Right kidney (tissue), 1 donor: ENCODE measurements at regions not wholly inside any gene's neighbourhood (a gene's known extent, or its start where the extent isn't known, plus 50 kb on each side); places are given as distances from the start of the nearest gene placed in this dataset.
"Not testable (repeated sequence)": the region's sequence is repeated elsewhere in the genome, so short reads cannot be mapped to it uniquely, and the experiment has no call there.

ENCODE experiments used
- DNase-seq: peaks from one replicate; pipeline ENCODE4 v3.0.0-alpha.2; 2016

DNA sequence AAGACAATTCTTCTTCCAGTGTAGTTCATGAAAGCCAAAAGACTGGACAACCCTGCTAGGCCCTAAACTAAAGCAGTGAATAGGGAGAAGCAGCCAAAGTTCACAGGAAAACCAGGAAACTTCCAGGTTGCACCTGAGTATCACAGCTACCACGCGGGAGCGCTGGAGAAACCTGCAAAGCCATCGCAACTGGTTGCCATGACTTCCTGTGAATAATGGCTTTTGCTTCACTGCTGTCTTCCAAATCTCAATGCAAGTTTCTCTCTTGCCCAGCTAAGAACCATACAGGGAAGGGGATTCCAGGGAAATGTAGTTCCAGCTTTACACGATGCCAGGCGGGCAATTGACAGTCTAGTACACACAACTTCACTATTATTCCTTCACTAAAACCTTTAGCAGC lies 114.1 kb downstream of the GXYLT1 start:
- no peak for DNase-seq

DNA sequence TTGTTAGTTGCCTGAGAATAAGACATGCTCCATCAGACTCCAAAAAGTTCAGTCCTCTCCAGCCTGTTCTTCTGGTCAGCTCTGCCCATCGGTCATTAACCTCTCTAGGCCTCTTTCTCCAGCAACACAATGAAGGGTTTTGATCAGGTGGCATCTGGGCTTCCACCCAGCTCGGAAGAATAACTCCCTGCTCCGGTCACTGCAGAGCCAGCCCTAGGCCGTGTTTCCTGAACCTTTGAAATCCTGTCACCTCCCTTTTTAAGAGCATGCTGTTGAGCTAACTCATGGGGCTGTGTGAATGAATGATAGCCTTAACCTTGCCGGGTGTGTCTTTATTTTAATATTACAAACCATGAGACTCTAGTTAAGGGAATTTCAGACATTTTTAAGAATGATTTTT lies 117.1 kb downstream of the GXYLT1 start:
- no peak for DNase-seq

DNA sequence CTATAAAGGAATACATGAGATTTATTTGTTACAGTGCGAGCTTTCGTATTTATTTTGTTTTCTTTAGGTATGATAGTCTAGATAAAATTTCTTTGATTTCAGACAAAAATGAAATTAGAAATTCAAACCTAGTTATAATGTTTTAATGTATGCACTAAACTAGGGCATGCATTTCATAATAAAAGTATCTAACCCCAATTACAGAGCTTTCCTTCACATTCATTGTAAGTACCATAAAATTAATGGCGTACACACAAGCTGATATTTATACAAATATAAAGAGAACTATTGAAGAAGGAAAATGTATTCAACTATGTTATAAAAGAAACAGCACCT lies 120.2 kb downstream of the GXYLT1 start:
- no peak for DNase-seq

DNA sequence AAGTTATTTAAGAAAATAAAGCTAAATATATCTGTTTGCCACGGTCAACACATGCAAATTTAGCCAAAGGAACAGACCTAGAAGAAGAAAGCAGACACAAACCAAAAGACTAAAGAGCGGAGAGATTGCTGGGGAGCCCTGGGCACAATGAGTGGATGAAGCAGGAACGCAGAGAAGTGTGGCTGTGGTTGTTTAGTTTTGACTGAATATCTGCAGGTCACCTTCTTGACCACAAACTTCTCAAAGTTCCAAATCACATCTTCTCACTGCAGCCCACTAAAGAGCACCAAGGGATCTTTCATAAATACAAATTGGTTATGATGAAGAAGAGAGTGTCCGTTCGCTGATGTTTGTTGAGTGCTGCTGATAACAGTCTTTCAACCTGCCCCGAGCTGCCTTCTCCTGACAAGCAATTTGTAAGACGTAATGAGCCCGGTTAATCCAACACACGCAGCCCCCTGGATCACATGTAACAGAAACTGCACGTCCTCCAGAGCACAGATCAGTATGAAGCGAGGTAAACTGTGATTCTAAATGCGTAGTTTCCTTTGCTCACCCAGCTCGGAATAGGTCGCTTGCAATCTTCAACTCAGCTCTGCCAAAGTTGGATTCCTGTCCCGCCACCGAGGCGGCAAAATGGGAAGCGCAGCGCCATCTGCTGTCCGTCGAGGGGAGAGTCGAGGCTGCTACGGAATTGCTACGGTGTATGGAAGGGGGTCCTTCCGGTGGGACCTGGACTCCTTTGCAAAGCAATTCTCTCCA lies 120.8 kb downstream of the GXYLT1 start:
- peak; percentile 71 for DNase-seq

DNA sequence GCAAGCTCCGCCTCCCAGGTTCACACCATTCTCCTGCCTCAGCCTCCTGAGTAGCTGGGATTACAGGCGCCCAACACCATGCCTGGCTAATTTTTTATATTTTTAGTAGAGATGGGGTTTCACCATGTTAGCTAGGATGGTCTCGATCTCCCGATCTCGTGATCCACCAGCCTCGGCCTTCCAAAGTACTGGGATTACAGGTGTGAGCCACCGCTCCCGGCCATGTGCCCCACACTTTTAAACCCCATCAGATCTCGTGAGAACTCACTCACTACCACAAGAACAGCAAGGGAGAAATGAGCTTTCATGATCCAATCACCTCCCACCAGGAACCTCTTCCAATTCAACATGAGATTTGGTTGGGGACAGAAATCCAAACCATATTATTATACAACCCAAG lies 122.7 kb downstream of the GXYLT1 start:
- not testable (repeated sequence) for DNase-seq

DNA sequence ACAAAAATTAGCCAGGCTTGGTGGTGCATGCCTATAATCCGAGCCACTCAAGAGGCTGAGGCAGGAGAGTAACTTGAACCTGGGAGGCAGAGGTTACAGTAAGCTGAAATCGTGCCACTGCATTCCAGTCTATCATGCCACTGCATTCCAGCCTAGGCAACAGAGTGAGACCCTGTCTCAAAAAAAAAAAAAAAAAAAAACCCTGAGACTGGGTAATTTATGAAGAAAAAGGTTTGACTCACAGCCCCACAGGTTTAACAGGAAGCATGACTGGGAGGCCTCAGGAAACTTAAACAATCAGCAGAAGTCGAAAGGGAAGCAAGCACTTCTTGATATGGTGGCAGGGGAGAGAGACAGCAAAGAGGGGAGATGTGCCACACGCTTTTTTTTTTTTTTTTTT lies 123.2 kb downstream of the GXYLT1 start:
- DNase-seq = no peak

DNA sequence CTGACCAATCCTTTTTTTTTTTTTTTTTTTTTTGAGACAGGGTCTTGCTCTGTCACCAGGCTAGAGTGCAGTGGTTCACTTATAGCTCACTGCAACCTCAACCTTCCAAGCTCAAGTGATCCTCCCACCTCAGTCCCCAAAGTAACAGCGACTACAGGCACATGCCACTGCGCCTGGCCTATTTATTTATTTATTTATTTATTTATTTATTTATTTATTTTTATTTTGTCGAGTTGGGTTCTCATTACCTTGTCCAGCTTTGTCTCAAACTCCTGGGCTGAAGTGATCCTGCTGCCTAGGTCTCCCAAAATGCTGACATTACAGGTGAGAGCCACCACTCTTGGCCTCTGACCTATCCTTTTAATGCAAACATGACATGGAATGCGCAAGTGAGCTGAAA lies 124.4 kb downstream of the GXYLT1 start:
- no peak for DNase-seq

DNA sequence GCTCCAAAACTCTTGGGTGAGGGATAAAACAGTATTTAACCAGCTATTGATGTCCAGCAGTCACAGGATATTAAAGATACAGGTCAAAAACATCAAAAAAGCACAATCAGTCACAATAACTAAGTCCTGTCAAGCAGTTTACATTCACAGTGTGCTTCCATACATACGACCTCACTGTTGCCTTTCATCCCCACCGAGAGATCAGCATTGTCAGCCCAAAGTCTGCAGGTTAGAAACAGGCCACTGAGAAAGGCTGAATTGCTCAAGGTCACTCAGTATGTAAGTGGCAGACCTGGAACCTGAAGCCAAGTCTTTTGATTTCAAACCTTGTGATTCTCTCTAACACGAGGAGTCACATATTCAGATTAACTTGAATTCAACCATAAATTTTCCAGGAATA lies 124.9 kb downstream of the GXYLT1 start:
- DNase-seq = no peak

DNA sequence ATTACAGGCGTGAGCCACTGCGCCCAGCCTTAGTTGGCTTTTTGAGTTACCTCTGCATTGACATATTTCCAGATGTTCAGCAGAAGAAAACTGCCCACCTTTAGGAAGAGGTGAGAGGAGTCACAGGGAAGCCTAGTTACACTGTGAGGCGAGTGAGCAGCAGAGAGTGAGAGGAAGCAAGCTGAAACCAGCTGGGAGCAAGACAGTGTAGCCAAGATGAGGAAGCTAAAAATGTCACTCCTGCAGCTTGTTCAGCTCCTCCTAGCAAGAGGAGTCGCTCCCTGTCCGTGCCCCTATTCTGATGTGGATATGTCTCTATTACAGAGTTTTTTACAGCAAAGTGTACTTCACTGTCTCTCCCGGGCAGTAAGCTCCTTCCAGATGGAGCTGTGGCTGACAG lies 127.6 kb downstream of the GXYLT1 start:
- DNase-seq = no peak

DNA sequence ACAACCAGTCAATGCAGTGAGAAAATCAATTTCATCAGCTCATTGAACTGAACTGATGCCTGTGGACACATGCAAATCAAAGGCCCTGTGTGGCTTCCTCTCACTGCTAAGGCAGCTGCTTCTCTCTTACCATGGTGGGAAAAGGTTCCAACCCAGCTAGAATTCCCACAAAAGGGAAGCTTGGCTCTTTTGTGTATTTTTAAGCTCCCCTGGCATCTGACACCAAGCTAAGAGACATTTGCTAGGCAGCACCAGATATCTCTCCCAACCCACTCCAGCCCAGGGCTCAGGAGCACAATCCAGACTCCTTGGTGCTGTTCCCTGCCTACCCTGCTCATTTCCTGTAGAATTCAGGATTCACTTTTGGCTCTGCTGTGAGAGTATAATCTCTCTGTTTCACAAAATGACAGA lies 129.6 kb downstream of the GXYLT1 start:
- no peak for DNase-seq

DNA sequence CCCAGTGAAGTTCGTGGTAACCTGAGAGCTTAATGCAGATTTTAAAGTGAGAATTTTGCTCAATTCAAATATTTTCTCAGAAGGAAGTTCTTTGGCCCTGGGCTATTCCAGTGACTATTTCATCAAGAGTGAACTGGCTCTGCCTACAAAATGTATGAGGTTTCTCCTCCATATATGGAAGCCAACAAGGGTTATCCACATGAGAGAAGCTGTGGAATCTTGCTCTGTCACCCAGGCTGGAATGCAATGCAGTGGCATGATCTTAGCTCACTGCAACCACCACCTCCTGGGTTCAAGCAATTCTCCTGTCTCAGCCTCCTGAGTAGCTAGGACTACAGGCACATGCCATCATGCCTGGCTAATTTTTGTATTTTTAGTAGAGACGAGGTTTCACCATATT lies 132.2 kb downstream of the GXYLT1 start:
- not testable (repeated sequence) for DNase-seq

DNA sequence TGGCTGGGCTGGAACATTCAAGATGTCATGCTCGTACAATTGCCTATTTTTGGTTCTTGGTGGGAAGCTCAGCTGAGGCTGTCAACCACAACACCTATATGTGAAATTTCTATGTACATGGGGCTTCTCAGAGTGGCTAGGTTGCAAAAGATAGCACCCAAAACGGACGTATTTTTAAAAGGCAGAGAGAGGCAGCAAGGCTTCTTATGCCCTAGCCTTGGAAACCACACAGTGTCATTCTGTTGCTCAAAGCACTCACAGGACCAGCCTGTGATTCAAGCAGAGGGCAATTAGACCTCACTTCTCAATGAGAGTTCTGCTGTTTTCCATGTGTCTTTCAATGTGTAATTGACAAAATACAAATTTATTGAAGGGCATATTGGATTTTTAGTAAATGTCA lies 134.0 kb downstream of the GXYLT1 start:
- DNase-seq = no peak

DNA sequence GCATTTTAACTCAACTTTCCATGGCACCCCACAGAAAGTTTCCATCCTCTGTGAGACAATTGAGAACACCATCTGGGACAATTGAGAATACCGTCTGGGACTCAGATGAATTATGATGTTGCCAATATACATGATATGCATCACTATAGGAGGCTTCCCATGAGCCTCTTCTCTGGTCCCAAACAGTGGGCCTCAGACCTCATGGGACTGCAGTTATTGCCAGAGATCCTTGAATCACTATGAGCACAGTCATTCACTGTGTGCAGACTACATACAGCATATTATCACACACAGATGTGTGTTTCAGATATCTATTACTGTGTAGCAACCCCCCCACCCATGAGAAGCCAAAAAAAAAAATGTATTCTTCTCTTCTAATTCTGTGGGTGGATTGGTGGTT lies 134.4 kb downstream of the GXYLT1 start:
- DNase-seq = no peak

DNA sequence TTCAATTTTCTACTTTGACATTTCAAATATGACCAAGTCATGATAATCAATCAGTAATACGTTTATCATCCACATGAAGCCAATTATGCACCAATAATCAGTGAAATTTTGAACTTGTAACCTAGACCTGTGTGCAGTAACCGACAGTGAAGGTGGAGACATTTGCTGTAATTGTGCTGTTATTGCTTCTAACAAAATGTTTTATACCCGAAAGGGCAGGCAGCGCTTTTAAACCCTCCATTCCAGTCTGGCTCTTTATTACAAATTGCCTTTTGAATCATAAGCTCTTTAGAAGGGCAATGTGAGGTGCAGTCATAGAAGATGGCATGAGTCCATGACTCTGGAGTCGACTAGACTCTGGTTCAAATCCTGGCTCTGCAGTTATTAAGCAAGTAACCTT lies 135.7 kb downstream of the GXYLT1 start:
- DNase-seq = no peak

DNA sequence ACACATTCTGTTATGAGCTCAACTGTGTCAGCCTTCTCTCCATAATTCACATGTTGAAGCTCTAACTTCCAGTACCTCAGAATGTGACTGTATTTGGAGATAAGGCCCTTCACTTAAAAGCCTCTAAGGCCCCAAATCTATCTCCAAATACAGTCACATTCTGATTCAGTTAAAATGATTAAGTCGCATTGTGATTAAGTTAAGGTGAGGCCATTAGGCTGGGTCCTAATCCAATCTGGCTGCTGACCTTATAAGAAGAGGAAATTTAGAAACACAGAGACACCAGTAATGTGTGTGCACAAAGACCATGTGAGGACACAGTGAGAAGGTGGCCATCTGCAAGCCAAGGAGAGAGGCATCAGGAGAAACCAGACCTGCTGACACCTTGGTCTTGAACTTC lies 141.6 kb downstream of the GXYLT1 start:
- DNase-seq = no peak

DNA sequence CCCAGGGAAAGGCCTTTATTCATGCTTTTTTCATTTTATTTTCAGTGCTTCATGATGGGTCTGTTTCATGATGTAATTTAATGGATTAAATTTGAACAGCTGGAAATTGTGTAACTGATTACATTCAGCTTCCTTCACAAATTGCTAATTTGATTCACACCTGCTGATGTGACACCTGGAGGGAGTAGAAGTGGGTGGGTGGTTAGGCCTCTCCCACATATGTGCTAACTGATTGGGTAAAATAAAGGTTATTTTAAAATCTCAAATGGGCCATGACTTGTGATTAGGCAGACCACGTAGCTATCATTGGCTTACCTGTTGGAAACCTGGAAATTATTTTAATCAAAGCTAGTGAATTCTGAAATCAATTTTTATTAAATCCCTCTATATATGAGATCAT lies 142.1 kb downstream of the GXYLT1 start:
- DNase-seq = no peak

DNA sequence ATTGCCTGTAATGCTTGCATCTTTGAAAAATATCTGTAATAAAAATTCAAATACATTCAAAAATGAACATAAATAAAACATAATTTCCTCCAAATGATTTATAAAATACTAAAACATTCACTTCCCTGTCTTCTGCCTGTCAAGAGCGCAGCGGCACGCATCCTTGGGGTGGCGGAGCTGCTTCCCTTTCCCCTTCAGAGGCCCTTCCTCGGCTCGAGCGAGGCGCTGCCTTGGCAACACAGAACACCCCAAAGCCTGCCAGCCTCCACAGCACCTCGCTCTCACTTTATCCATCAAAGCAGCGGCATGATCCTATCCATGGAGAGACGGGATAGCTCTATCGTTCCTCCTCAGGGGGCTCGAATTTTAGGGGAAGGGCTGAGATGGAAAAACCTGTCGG lies 146.2 kb downstream of the GXYLT1 start:
- no peak for DNase-seq

DNA sequence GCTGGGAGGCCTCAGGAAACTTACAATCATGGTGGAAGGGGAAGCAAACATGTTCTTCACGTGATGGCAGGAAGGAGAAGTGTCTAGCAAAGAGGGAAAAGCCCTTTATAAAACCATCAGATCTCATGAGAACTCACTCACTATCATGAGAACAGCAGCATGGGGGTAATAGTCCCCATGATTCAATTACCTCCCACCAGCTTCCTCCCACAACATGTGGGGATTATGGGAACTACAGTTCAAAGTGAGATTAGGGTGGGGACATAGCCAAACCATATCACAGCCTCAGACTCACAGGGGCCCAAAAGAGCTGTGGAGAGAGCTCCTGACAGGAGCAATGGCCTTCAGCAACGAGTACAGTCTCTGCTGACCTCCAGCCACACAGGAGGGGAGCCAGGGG lies 151.4 kb downstream of the GXYLT1 start:
- DNase-seq = no peak

DNA sequence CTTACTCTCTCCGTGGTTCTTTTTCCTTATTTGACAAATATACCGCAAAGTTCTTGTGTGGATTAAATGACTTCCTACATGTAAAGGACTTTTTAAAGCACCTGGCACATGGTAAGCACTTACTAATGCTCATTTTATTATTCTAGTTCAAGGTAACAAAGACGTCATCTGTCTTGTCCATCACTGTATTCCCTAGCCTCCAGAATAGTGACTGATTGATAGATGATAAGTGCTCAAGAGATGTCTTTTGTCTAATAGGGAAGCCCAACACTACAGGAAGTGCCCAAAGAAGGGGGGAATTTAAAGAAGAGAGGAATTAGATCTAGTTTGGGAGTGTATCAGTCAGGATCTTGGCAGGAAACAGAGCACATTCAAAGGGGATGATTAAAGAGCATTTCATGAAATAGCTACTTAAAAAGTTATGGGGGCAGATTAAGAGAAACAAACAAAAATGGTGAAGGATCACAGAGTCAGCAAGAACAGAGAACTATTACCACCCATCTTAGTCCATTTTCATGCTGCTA lies 151.9 kb downstream of the GXYLT1 start:
- no peak for DNase-seq

DNA sequence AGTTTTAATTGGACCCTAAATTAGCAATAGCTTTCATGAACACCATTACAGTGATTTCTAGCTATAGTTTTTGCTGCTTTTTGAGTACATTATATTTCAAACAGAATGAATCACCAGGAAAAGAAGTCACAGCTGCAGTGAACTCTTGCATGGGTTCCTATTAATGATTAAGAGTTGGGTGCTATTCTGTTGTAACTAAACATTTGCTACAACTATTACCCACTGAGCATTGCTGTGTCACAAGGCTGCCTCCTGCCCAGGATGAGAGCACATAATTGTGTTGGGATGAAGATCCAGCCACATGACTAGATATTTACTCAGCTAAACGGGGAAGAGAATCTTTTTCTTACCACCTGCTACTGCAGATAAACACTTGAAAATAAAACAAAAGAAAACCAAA lies 152.7 kb downstream of the GXYLT1 start:
- DNase-seq = no peak

DNA sequence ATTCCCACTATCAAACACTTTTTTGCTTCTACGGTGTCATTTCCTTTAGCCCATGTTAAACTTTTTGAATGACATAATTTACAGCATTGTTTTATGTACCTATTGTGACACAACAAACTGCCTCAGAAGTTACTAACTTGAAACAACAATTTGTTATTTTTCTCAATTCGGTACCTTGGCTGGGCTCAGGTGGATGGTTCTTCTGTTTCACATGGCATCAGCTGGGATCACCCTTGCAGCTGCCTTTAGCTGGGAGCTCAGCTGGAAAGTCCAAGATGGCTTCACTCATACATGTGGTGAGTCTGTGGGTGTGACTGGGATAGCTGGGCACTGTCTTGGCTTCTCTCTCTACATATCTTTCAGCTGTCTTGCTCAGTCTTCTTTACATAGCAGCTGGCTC lies 156.0 kb downstream of the GXYLT1 start:
- DNase-seq = no peak

DNA sequence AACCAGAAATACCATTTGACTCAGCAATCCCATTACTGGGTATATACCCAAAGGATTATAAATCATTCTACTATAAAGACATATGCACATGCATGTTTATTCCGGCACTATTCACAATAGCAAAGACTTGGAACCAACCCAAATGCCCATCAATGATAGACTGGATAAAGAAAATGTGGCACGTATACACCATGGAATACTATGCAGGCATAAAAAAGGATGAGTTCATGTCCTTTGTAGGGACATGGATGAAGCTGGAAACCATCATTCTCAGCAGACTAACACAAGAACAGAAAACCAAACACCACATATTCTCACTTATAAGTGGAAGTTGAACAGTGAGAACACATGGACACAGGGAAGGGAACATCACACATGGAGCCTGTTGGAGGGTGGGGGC lies 158.2 kb downstream of the GXYLT1 start:
- DNase-seq = not testable (repeated sequence)

DNA sequence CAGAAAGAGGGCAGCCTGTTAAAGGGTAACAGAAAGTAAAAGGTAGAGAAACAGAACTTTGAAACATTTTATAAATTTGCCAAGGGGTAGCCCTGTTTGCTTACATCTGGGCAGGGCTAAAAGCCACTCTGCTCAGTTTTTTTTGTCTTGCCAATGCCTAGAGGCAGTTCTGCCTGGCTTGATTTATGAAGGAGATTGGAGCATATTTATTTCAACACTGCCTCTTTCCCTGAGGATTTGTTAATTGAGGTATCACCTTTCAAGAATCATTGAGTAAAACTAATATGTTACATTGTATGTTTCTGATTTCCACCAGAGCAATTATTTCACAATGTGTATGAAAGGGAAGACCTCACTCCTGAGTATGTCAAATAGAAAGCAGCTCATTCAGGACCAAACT lies 160.8 kb downstream of the GXYLT1 start:
- no peak for DNase-seq

DNA sequence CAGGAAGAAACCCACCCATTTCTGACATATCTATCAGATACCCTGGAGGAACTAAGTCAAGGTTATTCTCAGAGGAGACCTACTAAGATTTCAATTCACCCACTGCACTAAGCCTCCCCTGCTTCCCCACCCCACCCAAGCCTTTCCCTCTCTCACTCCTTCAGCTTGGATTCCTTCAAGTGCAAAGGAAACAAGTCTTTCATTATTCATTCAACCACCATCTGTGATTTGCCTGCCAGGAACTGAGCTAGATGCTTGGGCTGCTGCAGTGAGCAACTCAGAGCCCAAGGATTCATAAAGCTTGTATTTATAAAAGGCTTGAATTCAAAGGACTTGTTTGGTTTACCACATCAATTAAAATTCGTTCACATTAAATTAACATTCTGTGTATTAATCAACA lies 161.3 kb downstream of the GXYLT1 start:
- no peak for DNase-seq

DNA sequence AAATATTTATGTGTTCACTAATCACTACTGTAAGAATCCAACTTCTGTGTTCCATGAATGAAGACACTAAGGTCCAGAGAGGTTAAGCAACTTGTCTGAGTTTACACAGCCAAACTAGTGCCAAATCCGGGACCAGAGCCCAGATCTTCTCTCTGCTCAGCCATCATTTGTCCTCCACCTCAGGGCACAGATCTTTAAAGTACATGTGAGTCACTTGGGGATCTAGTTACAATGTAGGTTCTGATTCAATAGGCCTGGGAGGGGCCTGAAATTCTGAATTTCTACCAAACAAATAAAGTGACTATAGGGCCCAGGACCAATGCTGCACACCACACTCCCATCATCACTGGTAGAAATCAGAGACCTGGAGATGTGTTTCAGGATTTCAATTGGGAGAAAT lies 162.9 kb downstream of the GXYLT1 start:
- DNase-seq = no peak
